ENCODE measurements at regions not wholly inside any gene's neighbourhood (a gene's known extent, or its start where the extent isn't known, plus 50 kb on each side); places are given as distances from the start of the nearest gene placed in this dataset.

DNA sequence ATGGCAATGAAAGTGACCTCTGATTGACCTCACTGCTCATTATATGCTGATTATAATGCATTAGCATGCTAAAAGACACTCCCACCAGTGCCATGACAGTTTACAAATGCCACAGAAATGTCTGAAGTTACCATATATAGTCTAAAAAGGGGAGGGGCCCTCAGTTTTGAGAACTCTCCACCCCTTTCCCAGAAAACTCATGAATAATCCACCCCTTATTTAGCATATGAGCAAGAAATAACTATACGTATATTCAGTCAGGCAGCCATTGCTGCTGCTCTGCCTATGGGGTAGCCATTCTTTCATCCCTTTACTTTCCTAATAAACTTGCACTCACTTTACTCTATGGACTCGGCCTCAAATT is 163.1 kb downstream of the ESM1 start:
- H3K36me3 Mint-ChIP-seq (ENCODE audit: insufficient read depth) = no peaks in the 10 kb centered on the region
- H3K27me3 Mint-ChIP-seq = no peaks in the 10 kb centered on the region
- H3K9me3 Mint-ChIP-seq (ENCODE audit: low read depth) = no peaks in the 10 kb centered on the region
- no peak for DNase-seq (ENCODE audit: low spot score, unreplicated experiment)
- no peak overlapping the region for H3K27ac Mint-ChIP-seq
- H3K4me3 Mint-ChIP-seq (ENCODE audit: low read depth) = no peak overlapping the region
- TF ChIP-seq, protein P1, sequence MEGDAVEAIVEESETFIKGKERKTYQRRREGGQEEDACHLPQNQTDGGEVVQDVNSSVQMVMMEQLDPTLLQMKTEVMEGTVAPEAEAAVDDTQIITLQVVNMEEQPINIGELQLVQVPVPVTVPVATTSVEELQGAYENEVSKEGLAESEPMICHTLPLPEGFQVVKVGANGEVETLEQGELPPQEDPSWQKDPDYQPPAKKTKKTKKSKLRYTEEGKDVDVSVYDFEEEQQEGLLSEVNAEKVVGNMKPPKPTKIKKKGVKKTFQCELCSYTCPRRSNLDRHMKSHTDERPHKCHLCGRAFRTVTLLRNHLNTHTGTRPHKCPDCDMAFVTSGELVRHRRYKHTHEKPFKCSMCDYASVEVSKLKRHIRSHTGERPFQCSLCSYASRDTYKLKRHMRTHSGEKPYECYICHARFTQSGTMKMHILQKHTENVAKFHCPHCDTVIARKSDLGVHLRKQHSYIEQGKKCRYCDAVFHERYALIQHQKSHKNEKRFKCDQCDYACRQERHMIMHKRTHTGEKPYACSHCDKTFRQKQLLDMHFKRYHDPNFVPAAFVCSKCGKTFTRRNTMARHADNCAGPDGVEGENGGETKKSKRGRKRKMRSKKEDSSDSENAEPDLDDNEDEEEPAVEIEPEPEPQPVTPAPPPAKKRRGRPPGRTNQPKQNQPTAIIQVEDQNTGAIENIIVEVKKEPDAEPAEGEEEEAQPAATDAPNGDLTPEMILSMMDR (IDR thresholded peaks at IDR 0.05; ENCODE audit: unreplicated experiment) = no peak
- peaks cover 20% of the 10 kb centered on the region for H3K4me1 Mint-ChIP-seq (ENCODE audit: low read depth)

DNA sequence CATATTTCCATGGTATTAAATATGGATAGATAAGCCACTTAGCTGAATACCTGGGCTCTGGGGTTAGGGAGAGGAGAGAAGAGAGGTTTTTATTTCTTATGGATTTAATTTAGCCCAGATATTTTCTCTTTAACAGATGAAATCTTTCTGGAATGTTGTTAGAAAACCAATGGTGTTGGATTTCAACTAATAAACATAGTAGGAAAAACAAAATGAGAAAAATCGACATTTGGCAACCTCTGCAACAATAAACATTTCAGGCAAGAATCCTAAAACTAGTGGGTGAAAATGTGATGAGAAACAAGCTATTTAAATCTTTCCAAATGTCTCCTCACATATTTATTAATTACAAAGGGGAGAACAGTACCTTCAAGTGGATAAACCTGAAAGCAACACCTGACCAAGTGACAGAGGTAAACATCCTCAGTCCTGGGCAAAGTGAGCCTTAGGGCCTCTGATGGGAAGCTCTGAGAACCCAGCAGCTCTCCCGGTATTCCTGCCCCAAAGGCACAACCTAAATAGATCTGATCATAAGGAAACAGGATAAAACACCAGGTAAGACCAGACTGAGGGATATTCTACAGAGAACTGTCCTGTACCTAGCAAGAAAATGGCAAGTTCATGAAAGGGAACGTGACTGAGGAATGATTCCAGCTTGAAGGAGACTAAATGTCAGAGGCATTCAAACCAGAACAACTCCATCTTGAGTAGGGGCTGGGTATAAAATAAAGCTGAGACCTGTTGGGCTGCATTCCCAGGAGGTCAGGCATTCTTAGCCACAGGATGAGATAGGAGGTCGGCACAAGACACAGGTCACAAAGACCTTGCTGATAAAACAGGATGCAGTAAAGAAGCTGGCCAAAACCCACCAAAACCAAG is 163.7 kb downstream of the ESM1 start:
- no peak overlapping the region for H3K27ac Mint-ChIP-seq
- peaks cover 20% of the 10 kb centered on the region for H3K4me1 Mint-ChIP-seq (ENCODE audit: low read depth)
- H3K36me3 Mint-ChIP-seq (ENCODE audit: insufficient read depth) = no peaks in the 10 kb centered on the region
- no peak for DNase-seq (ENCODE audit: low spot score, unreplicated experiment)
- TF ChIP-seq, protein P1 (IDR thresholded peaks at IDR 0.05; ENCODE audit: unreplicated experiment) = no peak
- no peak overlapping the region for H3K4me3 Mint-ChIP-seq (ENCODE audit: low read depth)
- H3K9me3 Mint-ChIP-seq (ENCODE audit: low read depth) = no peaks in the 10 kb centered on the region
- H3K27me3 Mint-ChIP-seq = no peaks in the 10 kb centered on the region

DNA sequence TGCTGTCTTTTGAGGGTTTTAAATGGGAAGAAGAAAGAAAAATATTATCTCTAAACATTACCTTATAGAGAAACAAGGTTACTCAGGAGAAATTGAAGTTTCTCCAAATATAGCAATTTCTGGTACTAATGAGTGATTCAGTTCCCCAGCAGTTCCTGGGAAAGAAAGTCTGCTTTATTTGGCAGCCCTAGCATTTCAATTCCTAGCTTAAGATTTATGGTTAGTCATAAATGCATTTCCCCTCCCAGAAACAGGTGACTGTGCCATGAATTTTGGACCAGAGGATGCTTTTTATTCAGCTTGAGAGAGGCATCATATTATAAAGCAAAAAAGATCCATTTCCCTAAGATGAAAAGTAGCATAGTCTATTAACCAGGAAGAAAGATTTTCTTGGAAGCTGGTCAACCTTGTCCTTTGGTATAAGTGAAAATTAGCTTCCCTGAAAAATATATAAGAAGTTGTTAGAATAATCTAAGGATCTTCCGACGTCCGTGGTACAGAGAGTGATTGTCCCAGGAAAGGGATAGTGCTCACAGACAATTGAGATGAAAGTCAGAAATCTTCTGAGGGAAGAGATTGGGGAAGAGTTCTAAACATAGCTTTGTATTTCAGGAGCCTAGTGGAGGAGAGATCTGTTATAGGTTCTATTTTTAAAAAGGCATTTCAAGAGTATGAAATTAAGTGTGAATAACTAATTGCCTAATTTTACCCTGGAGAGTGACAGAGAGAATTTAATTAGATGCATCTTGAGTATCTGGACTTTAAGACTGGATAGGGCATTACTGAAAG is 164.9 kb downstream of the ESM1 start:
- TF ChIP-seq, protein P1 (IDR thresholded peaks at IDR 0.05; ENCODE audit: unreplicated experiment) = no peak
- Mint-ChIP-seq H3K4me3 (ENCODE audit: low read depth) (no peak overlapping the region), H3K27me3 (no peaks in the 10 kb centered on the region), H3K9me3 (ENCODE audit: low read depth) (peaks cover 3% of the 10 kb centered on the region), H3K27ac (no peak overlapping the region), H3K4me1 (ENCODE audit: low read depth) (peaks cover 20% of the 10 kb centered on the region), H3K36me3 (ENCODE audit: insufficient read depth) (no peaks in the 10 kb centered on the region)
- DNase-seq (ENCODE audit: low spot score, unreplicated experiment) = no peak

DNA sequence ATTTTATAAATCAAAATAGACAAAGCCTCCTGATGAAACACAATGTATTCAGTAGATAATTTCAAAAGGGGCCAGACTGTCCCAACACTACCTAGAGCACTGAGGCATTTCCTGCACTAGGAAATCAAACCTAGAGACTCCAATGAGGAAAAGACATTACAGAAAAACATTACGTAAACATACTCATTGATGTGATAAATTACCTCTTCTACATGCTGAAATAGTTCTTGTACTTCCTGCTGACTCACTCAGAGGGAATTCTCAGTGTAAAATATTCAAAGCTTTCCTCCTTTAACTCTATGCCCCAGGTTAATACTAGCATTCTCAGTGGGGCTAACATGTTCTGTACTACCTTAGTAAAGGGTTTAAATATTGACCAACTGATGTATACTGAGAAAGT is 178.0 kb downstream of the ESM1 start:
- H3K4me1 Mint-ChIP-seq (ENCODE audit: low read depth) = no peaks in the 10 kb centered on the region
- H3K27ac Mint-ChIP-seq = no peak overlapping the region
- H3K4me3 Mint-ChIP-seq (ENCODE audit: low read depth) = no peak overlapping the region
- H3K27me3 Mint-ChIP-seq = no peaks in the 10 kb centered on the region
- H3K36me3 Mint-ChIP-seq (ENCODE audit: insufficient read depth) = no peaks in the 10 kb centered on the region
- peaks cover 5% of the 10 kb centered on the region for H3K9me3 Mint-ChIP-seq (ENCODE audit: low read depth)
- TF ChIP-seq, protein P1 (IDR thresholded peaks at IDR 0.05; ENCODE audit: unreplicated experiment) = no peak
- DNase-seq (ENCODE audit: low spot score, unreplicated experiment) = no peak

DNA sequence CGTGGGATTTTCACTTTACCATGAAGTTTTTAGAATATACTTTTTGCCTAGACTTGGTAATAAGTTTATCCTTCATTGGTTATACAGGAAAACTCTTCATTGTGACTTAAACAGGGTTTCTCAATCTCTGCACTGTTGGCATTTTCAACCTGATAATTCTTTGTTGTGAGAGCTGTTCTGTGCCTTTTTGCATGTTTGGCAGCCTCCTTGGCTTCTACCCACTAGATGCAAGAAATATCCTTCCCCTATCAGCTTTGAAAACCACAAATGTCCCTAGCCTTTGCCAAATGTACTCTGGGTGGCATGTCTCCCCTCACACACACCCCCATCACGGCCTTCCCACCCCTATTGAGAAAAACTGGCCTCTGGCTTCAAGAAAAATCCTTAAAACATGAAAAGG is 180.9 kb downstream of the ESM1 start:
- no peaks in the 10 kb centered on the region for H3K27me3 Mint-ChIP-seq
- H3K27ac Mint-ChIP-seq = no peak overlapping the region
- TF ChIP-seq, protein P1 (IDR thresholded peaks at IDR 0.05; ENCODE audit: unreplicated experiment) = no peak
- no peaks in the 10 kb centered on the region for H3K4me1 Mint-ChIP-seq (ENCODE audit: low read depth)
- H3K36me3 Mint-ChIP-seq (ENCODE audit: insufficient read depth) = no peaks in the 10 kb centered on the region
- no peak overlapping the region for H3K4me3 Mint-ChIP-seq (ENCODE audit: low read depth)
- peaks cover 5% of the 10 kb centered on the region for H3K9me3 Mint-ChIP-seq (ENCODE audit: low read depth)
- DNase-seq (ENCODE audit: low spot score, unreplicated experiment) = no peak
